Stimulated activated naive B cell treated with anti-CD40 and anti-IgM and Interleukin-4, amounts not matched to agents 10 μg/mL and 1 μg/mL and 100 μg/mL, for 72 hours (primary cell): ENCODE measurements at regions not wholly inside any gene's neighbourhood (a gene's known extent, or its start where the extent isn't known, plus 50 kb on each side); places are given as distances from the start of the nearest gene placed in this dataset.

Experiments used
- ATAC-seq, 2 donors: fragments of 150-1000 bp; cut with Tn5 transposase; replicated peaks; 2 replicates each; pipeline ENCODE4 v1.10.0; 2021; ENCODE audit warnings: moderate library complexity in 1 of 2
- DNase-seq: peaks from one replicate; pipeline ENCODE4 v3.0.0; 2021
- H3K27ac Mint-ChIP-seq: one replicate; pipeline ENCODE4 v1.8.0; 2022; ENCODE audit warnings: mild to moderate bottlenecking, mixed read lengths
- H3K27me3 Mint-ChIP-seq, 2 donors: one replicate each; pipeline ENCODE4 v1.8.0; 2022; ENCODE audit warnings: mixed read lengths in 2 of 2
- H3K36me3 Mint-ChIP-seq, 2 donors: one replicate each; pipeline ENCODE4 v1.8.0; 2022; ENCODE audit warnings: mixed read lengths in 2 of 2, mild to moderate bottlenecking in 1 of 2
- H3K4me1 Mint-ChIP-seq, 2 donors: one replicate each; pipeline ENCODE4 v1.8.0; 2022; ENCODE audit warnings: mixed read lengths in 2 of 2, mild to moderate bottlenecking in 1 of 2
- H3K4me3 Mint-ChIP-seq, 2 donors: one replicate each; pipeline ENCODE4 v1.8.0; 2022; ENCODE audit warnings: mild to moderate bottlenecking in 2 of 2, mixed read lengths in 2 of 2, moderate library complexity in 1 of 2
- H3K9me3 Mint-ChIP-seq, 2 donors: one replicate each; pipeline ENCODE4 v1.8.0; 2022; ENCODE audit warnings: mixed read lengths in 2 of 2, mild to moderate bottlenecking in 1 of 2

DNA sequence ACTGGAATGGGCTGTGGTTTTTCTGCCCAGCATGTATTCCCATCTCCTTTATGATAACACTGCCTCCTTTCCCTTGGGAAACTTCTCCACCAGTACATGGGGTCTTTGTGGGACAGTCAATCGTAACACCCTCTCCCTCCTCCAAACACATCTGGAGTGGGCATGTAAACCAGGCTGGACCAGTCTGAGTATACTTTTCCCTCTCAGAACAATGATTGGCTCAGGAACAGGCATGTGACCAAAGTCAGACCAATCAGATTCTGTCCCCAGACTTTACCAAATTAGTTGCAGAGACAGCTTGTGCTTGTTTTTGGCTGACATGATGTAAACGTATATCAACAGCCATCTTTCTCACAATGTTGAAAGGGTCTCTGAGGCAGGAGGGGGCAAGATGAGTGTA is 97.1 kb upstream of the CRBN start:
- Mint-ChIP-seq H3K4me1 (no peaks in the 10 kb centered on the region), H3K9me3 (peaks cover 0 to 1% of the 10 kb centered on the region in 2 donors), H3K36me3 (no peaks in the 10 kb centered on the region), H3K27me3 (peaks cover 0 to 4% of the 10 kb centered on the region in 2 donors), H3K4me3 (no peak overlapping the region), H3K27ac (no peak overlapping the region)
- ATAC-seq (no peak), DNase-seq (no peak)

- Mint-ChIP-seq H3K4me3 (no peak overlapping the region), H3K27me3 (no peaks in the 10 kb centered on the region), H3K27ac (no peak overlapping the region), H3K36me3 (no peaks in the 10 kb centered on the region), H3K9me3 (no peaks in the 10 kb centered on the region), H3K4me1 (peaks cover 0 to 5% of the 10 kb centered on the region in 2 donors)
- DNase-seq (no peak), ATAC-seq (no peak)
Measured at GRCh38 chr3:3264796-3265195, 85.3 kb upstream of the CRBN start.

DNA sequence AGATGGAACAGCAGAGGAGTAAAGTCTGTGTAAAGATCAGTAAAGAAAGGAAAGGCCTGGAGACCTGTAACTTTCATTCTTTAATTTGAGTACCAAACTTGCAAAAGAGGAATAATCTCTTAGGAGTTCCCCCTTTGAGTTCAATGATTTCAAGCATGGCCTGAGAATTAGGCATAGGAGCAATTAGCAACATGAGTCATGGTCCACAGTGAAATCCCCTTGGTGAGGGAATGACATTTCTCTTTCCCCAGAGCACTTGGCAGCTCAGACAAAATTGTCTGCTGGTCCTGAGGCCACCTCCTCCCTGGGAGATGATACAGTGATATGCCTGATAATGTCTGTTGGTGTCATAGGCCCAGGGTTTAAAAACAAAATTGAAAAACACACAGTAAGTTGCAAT is 81.4 kb upstream of the CRBN start:
- Mint-ChIP-seq H3K27ac (no peak overlapping the region), H3K4me3 (no peak overlapping the region), H3K9me3 (no peaks in the 10 kb centered on the region), H3K4me1 (peaks cover 0 to 5% of the 10 kb centered on the region in 2 donors), H3K27me3 (no peaks in the 10 kb centered on the region), H3K36me3 (no peaks in the 10 kb centered on the region)
- ATAC-seq (peak; percentile 36 to 62), DNase-seq (no peak)

- DNase-seq: no peak
- Mint-ChIP-seq H3K4me3 (no peak overlapping the region), H3K27me3 (no peaks in the 10 kb centered on the region), H3K36me3 (no peaks in the 10 kb centered on the region), H3K9me3 (no peaks in the 10 kb centered on the region), H3K4me1 (peaks cover 0 to 5% of the 10 kb centered on the region in 2 donors), H3K27ac (no peak overlapping the region)
- no peak for ATAC-seq
Measured at GRCh38 chr3:3259181-3259580, 79.7 kb upstream of the CRBN start.

DNA sequence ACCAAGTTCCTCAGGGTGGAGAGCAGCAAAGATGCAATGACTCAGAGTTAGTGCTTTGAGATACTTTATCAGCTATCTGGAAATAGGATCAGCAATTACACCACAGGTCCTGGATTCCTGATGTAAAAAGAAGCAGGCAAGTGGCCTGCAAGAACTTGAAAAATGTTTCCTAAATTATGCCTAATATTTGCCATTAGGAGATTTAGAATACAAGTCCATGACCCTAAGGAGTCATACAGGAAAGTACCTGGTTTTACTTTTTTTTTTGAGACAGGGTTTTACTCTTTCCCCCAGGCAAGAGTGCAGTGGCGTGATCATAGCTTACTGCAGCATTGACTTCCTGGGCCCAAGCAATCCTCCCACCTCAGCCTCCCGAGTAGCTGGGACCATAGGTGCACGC is 78.8 kb upstream of the CRBN start:
- ATAC-seq: no peak
- peaks cover 0 to 5% of the 10 kb centered on the region in 2 donors for H3K4me1 Mint-ChIP-seq
- no peaks in the 10 kb centered on the region for H3K36me3 Mint-ChIP-seq
- H3K27ac Mint-ChIP-seq: no peak overlapping the region
- no peak for DNase-seq
- peaks cover 5 to 6% of the 10 kb centered on the region in 2 donors for H3K9me3 Mint-ChIP-seq
- H3K4me3 Mint-ChIP-seq: no peak overlapping the region
- H3K27me3 Mint-ChIP-seq: no peaks in the 10 kb centered on the region

GRCh38 chr3:3241596-3241995 is 62.1 kb upstream of the CRBN start:
- DNase-seq: no peak
- Mint-ChIP-seq H3K9me3 (no peaks in the 10 kb centered on the region), H3K27ac (no peak overlapping the region), H3K27me3 (no peaks in the 10 kb centered on the region), H3K4me3 (no peak overlapping the region), H3K4me1 (peaks cover 0 to 3% of the 10 kb centered on the region in 2 donors), H3K36me3 (no peaks in the 10 kb centered on the region)
- ATAC-seq: no peak

GRCh38 chr3:3240986-3241385 is 61.5 kb upstream of the CRBN start:
- ATAC-seq: no peak
- no peak overlapping the region for H3K27ac Mint-ChIP-seq
- no peak for DNase-seq
- peaks cover 0 to 3% of the 10 kb centered on the region in 2 donors for H3K4me1 Mint-ChIP-seq
- no peaks in the 10 kb centered on the region for H3K36me3 Mint-ChIP-seq
- no peaks in the 10 kb centered on the region for H3K27me3 Mint-ChIP-seq
- no peaks in the 10 kb centered on the region for H3K9me3 Mint-ChIP-seq
- H3K4me3 Mint-ChIP-seq: no peak overlapping the region

GRCh38 chr3:3237979-3238378 is 58.5 kb upstream of the CRBN start:
- Mint-ChIP-seq H3K4me3 (no peak overlapping the region), H3K27ac (no peak overlapping the region), H3K27me3 (no peaks in the 10 kb centered on the region), H3K9me3 (peaks cover 0 to 2% of the 10 kb centered on the region in 2 donors), H3K4me1 (peaks cover 0 to 3% of the 10 kb centered on the region in 2 donors), H3K36me3 (no peaks in the 10 kb centered on the region)
- ATAC-seq: no peak
- DNase-seq: no peak

- DNase-seq: no peak
- H3K4me1 Mint-ChIP-seq: no peaks in the 10 kb centered on the region
- no peak for ATAC-seq
- no peak overlapping the region for H3K27ac Mint-ChIP-seq
- no peak overlapping the region for H3K4me3 Mint-ChIP-seq
- H3K9me3 Mint-ChIP-seq: peaks cover 7 to 9% of the 10 kb centered on the region in 2 donors
- no peaks in the 10 kb centered on the region for H3K36me3 Mint-ChIP-seq
- no peaks in the 10 kb centered on the region for H3K27me3 Mint-ChIP-seq
Measured at GRCh38 chr3:3232251-3232650, 52.8 kb upstream of the CRBN start.
